ENCODE measurements at regions not wholly inside any gene's neighbourhood (a gene's known extent, or its start where the extent isn't known, plus 50 kb on each side); places are given as distances from the start of the nearest gene placed in this dataset.
"Not testable (repeated sequence)": the region's sequence is repeated elsewhere in the genome, so short reads cannot be mapped to it uniquely, and the experiment has no call there.

GRCh38 chr5:89330140-89330539 is 447.2 kb upstream of the MEF2C start:
- DNase-seq = no peak

GRCh38 chr5:89327608-89328007 is 444.6 kb upstream of the MEF2C start:
- DNase-seq = no peak

- no peak for DNase-seq
Measured at GRCh38 chr5:89324990-89325389, 442.0 kb upstream of the MEF2C start.

- no peak for DNase-seq
Measured at GRCh38 chr5:89320421-89321277, 437.7 kb upstream of the MEF2C start.

- not testable (repeated sequence) for DNase-seq
Measured at GRCh38 chr5:89317838-89318237, 434.9 kb upstream of the MEF2C start.

- DNase-seq = peak; percentile 22
Measured at GRCh38 chr5:89315286-89316100, 432.5 kb upstream of the MEF2C start.

- DNase-seq = peak; percentile 85
Measured at GRCh38 chr5:89313804-89314588, 431.0 kb upstream of the MEF2C start.

- DNase-seq = peak; percentile 68
Measured at GRCh38 chr5:89313044-89313443, 430.1 kb upstream of the MEF2C start.

- DNase-seq = no peak
Measured at GRCh38 chr5:89309268-89309667, 426.3 kb upstream of the MEF2C start.

- DNase-seq = no peak
Measured at GRCh38 chr5:89308606-89309040, 425.6 kb upstream of the MEF2C start.

GRCh38 chr5:89307972-89308371 is 425.0 kb upstream of the MEF2C start:
- no peak for DNase-seq

- DNase-seq = not testable (repeated sequence)
Measured at GRCh38 chr5:89307141-89307540, 424.2 kb upstream of the MEF2C start.

GRCh38 chr5:89303033-89303480 is 420.1 kb upstream of the MEF2C start:
- DNase-seq = no peak

- no peak for DNase-seq
Measured at GRCh38 chr5:89302102-89302891, 419.3 kb upstream of the MEF2C start.

- DNase-seq = no peak
Measured at GRCh38 chr5:89301321-89302025, 418.5 kb upstream of the MEF2C start.

GRCh38 chr5:89300426-89300970 is 417.5 kb upstream of the MEF2C start:
- DNase-seq = peak; percentile 22

- peak; percentile 34 for DNase-seq
Measured at GRCh38 chr5:89299998-89300397, 417.0 kb upstream of the MEF2C start.

- DNase-seq = no peak
Measured at GRCh38 chr5:89297066-89297465, 414.1 kb upstream of the MEF2C start.

GRCh38 chr5:89293810-89294209 is 410.8 kb upstream of the MEF2C start:
- no peak for DNase-seq

- no peak for DNase-seq
Measured at GRCh38 chr5:89292487-89292886, 409.5 kb upstream of the MEF2C start.

- DNase-seq = peak; percentile 80
Measured at GRCh38 chr5:89289604-89290003, 406.6 kb upstream of the MEF2C start.
